K562 (cell line): ENCODE measurements at regions not wholly inside any gene's neighbourhood (a gene's known extent, or its start where the extent isn't known, plus 50 kb on each side); places are given as distances from the start of the nearest gene placed in this dataset.

Experiments
- ATAC-seq: fragments of 200-7000 bp; cut with Tn5 transposase; 3 replicates; pipeline ENCODE4 v1.9.1; 2020; ENCODE audit warnings: moderate library complexity
- BruUV-seq: library from RNA; stranded (reverse); fragments of 400-500 nt; replicated peaks from 2 replicates; lab custom pipeline; 2021; lab: Mats Ljungman, UMichigan
- CTCF ChIA-PET: fragments of 300-600 bp; formaldehyde crosslinking; extraction: SDS; loops from one replicate; lab custom pipeline; 2021; ENCODE audit warnings: low intra/inter-chr PET ratio; lab: Yijun Ruan, JAX
- POLR2A ChIA-PET: fragments of 300-600, 350-650 bp; sonication (Branson Sonifier 250); formaldehyde crosslinking; extraction: SDS; loops from one replicate; lab custom pipeline; 2021; ENCODE audit warnings: antibody characterized with exemption, inconsistent platforms; lab: Yijun Ruan, JAX
- DNase-seq, 4 experiments: peaks; one replicate each; pipeline versions ENCODE4 v3.0.0 to v3.0.0-alpha.2; 2011 to 2018; ENCODE audit warnings: low spot score in 3 of 4, mixed read lengths in 3 of 4; ENCODE audit errors: extremely low read depth in 1 of 4
- FAIRE-seq: peaks from 2 replicates; lab custom pipeline; 2011; peaks lifted over from hg19 to GRCh38; lab: Jason Lieb, UNC
- H2AFZ ChIP-seq: 2 replicates; pipeline ENCODE4 v1.6.0; 2011; ENCODE audit warnings: low read depth, low read length, control low read depth, inconsistent platforms
- H3K27ac ChIP-seq: fragments of 200-600 bp; 3 replicates; pipeline ENCODE4 v1.8.0; 2011; ENCODE audit warnings: low read depth, mild to moderate bottlenecking, control low read depth, inconsistent platforms, low read length, moderate library complexity, mixed read lengths; ENCODE audit errors: extremely low read depth
- H3K27me3 ChIP-seq, 2 experiments: fragments of 300-600 bp in 1 of 2; 2 replicates in 1 of 2; 3 replicates in 1 of 2; pipeline versions ENCODE4 v1.6.0 to v1.8.0; 2011; ENCODE audit warnings: inconsistent platforms in 2 of 2, low read length in 2 of 2, mild to moderate bottlenecking in 1 of 2, mixed read lengths in 1 of 2, moderate library complexity in 1 of 2; ENCODE audit not compliant: control insufficient read depth in 2 of 2, insufficient read depth in 2 of 2
- H3K36me3 ChIP-seq: fragments of 300-600 bp; 3 replicates; pipeline ENCODE4 v1.8.0; 2011; ENCODE audit warnings: mild to moderate bottlenecking, low read length, inconsistent platforms; ENCODE audit not compliant: control insufficient read depth, insufficient read depth
- H3K4me1 ChIP-seq, 2 experiments: fragments of 200-600 bp in 1 of 2; replicated peaks in 1 of 2; 2 replicates in 1 of 2; 3 replicates in 1 of 2; pipeline versions ENCODE4 v1.5.1 to v1.8.0; 2011; ENCODE audit warnings: inconsistent platforms in 2 of 2, low read length in 2 of 2, mild to moderate bottlenecking in 1 of 2, mixed read lengths in 1 of 2, moderate library complexity in 1 of 2; ENCODE audit not compliant: control insufficient read depth in 2 of 2, insufficient read depth in 2 of 2
- H3K4me2 ChIP-seq: 2 replicates; pipeline ENCODE4 v1.6.1; 2011; ENCODE audit warnings: low read length, control low read depth, inconsistent platforms, mixed read lengths; ENCODE audit not compliant: insufficient read depth
- H3K4me3 ChIP-seq: fragments of 200-600 bp; sonication (generic), shearing (Covaris generic); 2 replicates; pipeline ENCODE4 v1.5.1; 2016; ENCODE audit warnings: control low read depth, inconsistent platforms
- H3K79me2 ChIP-seq: fragments of 200-600 bp; 3 replicates; pipeline ENCODE4 v1.8.0; 2011; ENCODE audit warnings: low read length, inconsistent platforms; ENCODE audit not compliant: control insufficient read depth, insufficient read depth
- H3K9ac ChIP-seq, 2 experiments: 2 replicates each; pipeline versions ENCODE4 v1.6.0 to v1.6.1; 2011; ENCODE audit warnings: low read depth in 2 of 2, low read length in 2 of 2, control low read depth in 1 of 2, inconsistent platforms in 1 of 2, mild to moderate bottlenecking in 1 of 2, mixed read lengths in 1 of 2; ENCODE audit not compliant: insufficient read depth in 1 of 2
- H3K9me1 ChIP-seq: one replicate; pipeline ENCODE4 v1.6.0; 2011; ENCODE audit warnings: inconsistent platforms, mild to moderate bottlenecking, low read length, moderate library complexity; ENCODE audit not compliant: control insufficient read depth, insufficient read depth
- H3K9me3 ChIP-seq: replicated peaks from 2 replicates; pipeline ENCODE4 v1.5.1; 2011; ENCODE audit warnings: low read depth, low read length, inconsistent platforms; ENCODE audit not compliant: control insufficient read depth, insufficient read depth
- H4K20me1 ChIP-seq: replicated peaks from 2 replicates; pipeline ENCODE4 v1.6.1; 2011; ENCODE audit warnings: low read length, inconsistent platforms, mixed read lengths; ENCODE audit not compliant: control insufficient read depth, insufficient read depth
- ARID2 ChIP-seq: fragments of 450-650 bp; IDR thresholded peaks from 2 replicates; pipeline ENCODE4 v1.6.1; 2017; ENCODE audit warnings: antibody characterized with exemption, mild to moderate bottlenecking
- NFRKB ChIP-seq: fragments of 450-650 bp; IDR thresholded peaks from 2 replicates; pipeline ENCODE4 v1.6.1; 2016; ENCODE audit warnings: low read depth
- POLR2H ChIP-seq: IDR thresholded peaks from 2 replicates; pipeline ENCODE4 v1.6.1; 2016; ENCODE audit warnings: missing genetic modification characterization, low read depth, mild to moderate bottlenecking, control low read depth, missing compliant biosample characterization, moderate library complexity
- RB1 ChIP-seq: fragments of 450-650 bp; IDR thresholded peaks from 2 replicates; pipeline ENCODE4 v1.6.1; 2017; ENCODE audit warnings: low read depth, mild to moderate bottlenecking
- TCF7 ChIP-seq: sonication (generic); IDR thresholded peaks from 2 replicates; pipeline ENCODE4 v1.6.1; 2016; ENCODE audit warnings: antibody characterized with exemption, borderline replicate concordance
- WGBS: fragments of 100-300 bp; shearing (Covaris generic); methylation state at CpG from one replicate; pipeline ENCODE4 v1.1.6; 2016; ENCODE audit warnings: low coverage, mixed read lengths; ENCODE audit not compliant: insufficient coverage; ENCODE audit errors: missing lambda C conversion rate; 5-methylcytosine and 5-hydroxymethylcytosine counted together
- in situ Hi-C: fragments of 300-500 bp; cut with MboI; formaldehyde crosslinking; loops from 4 replicates; pipeline ENCODE4 v1.15.0; 2018; ENCODE audit warnings: inconsistent platforms, mixed read lengths
- intact Hi-C: fragments of 100-400 bp; cut with micrococcal nuclease; formaldehyde crosslinking; loops from 2 replicates; pipeline ENCODE4 v1.14.2; 2022
- TF ChIP-seq, protein P1 (sequence below): IDR thresholded peaks from 2 replicates; pipeline ENCODE4 v1.6.1; 2011; ENCODE audit warnings: borderline replicate concordance, low read depth, mild to moderate bottlenecking, moderate library complexity, low read length; ENCODE audit not compliant: insufficient read depth, poor library complexity, severe bottlenecking

- TF ChIP-seq, protein P1, sequence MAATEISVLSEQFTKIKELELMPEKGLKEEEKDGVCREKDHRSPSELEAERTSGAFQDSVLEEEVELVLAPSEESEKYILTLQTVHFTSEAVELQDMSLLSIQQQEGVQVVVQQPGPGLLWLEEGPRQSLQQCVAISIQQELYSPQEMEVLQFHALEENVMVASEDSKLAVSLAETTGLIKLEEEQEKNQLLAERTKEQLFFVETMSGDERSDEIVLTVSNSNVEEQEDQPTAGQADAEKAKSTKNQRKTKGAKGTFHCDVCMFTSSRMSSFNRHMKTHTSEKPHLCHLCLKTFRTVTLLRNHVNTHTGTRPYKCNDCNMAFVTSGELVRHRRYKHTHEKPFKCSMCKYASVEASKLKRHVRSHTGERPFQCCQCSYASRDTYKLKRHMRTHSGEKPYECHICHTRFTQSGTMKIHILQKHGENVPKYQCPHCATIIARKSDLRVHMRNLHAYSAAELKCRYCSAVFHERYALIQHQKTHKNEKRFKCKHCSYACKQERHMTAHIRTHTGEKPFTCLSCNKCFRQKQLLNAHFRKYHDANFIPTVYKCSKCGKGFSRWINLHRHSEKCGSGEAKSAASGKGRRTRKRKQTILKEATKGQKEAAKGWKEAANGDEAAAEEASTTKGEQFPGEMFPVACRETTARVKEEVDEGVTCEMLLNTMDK, result no peak
- TF ChIP-seq NFRKB, result no peak
- no peak for TF ChIP-seq TCF7
- TF ChIP-seq ARID2, result no peak
- no peak for TF ChIP-seq RB1
- TF ChIP-seq POLR2H (tag), result no peak
- ATAC-seq, result no peak
- Histone ChIP-seq H3K9ac (no peak overlapping the region), H3K9me1 (no peaks in the 10 kb centered on the region), H3K9me3 (no peaks in the 10 kb centered on the region), H4K20me1 (no peaks in the 10 kb centered on the region), H3K27ac (no peak overlapping the region), H3K4me3 (no peak overlapping the region), H3K27me3 (no peaks in the 10 kb centered on the region), H2AFZ (no peak overlapping the region), H3K4me2 (no peak overlapping the region), H3K36me3 (no peaks in the 10 kb centered on the region), H3K4me1 (no peaks in the 10 kb centered on the region), H3K79me2 (no peaks in the 10 kb centered on the region)
- DNase-seq, result no peak
- no TSS peak for BruUV-seq
- ChIA-PET POLR2A (no interaction called here), CTCF (no interaction called here)
- FAIRE-seq, result no peak
- intact Hi-C loops, result no loop called here
- in situ Hi-C loops, result no loop called here
- 0% methylated on average over 1 of the region's 1 CpG for WGBS
Observed at GRCh38 chr15:45762726-45763125, 127.9 kb downstream of the SQOR start.
